GM21737 (cell line): ENCODE measurements at regions not wholly inside any gene's neighbourhood (a gene's known extent, or its start where the extent isn't known, plus 50 kb on each side); places are given as distances from the start of the nearest gene placed in this dataset.

Source experiments
- ATAC-seq: cut with Tn5 transposase; IDR thresholded peaks from one replicate; pipeline ENCODE4 v1.9.1; 2021; ENCODE audit warnings: mild to moderate bottlenecking, moderate library complexity; ENCODE audit not compliant: unreplicated experiment

DNA sequence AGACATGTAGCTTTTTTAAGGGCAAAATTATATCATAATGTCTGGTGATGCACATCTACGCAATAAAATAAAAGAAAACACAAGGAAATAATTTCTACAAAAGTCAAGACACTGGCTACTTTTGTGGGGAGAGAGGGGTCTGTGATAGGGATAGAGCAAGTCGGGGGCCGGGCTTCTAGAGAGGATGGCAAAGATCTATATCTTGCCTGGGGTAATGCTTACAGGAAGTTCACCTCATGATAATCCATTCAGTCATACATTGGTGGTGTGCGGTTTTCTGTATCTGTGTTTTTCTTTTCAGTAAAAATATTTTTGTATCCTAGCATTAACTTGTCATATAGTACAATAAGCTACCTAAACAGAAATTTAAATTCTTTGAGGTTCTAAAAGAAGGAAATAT lies 178.8 kb downstream of the ARRDC4 start:
- ATAC-seq: no peak

DNA sequence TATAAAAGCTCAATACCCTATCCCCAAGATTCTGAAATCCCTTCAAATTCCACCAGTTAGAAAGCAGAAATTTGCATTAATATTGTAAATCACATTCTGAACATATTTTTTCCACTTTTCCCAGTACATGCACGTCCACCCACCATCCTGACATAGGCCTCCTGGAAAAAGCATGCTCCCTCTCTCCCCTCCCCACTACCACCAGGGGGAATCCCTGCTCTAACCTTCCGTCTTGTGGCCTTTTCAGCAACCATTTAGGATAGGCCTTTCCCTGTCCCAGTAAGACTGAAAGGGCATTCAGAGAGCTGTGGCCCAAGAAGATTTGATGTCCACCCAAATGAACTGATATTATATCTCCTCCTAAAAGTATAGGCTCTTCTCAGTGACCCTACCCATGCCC lies 182.1 kb downstream of the ARRDC4 start:
- no peak for ATAC-seq

DNA sequence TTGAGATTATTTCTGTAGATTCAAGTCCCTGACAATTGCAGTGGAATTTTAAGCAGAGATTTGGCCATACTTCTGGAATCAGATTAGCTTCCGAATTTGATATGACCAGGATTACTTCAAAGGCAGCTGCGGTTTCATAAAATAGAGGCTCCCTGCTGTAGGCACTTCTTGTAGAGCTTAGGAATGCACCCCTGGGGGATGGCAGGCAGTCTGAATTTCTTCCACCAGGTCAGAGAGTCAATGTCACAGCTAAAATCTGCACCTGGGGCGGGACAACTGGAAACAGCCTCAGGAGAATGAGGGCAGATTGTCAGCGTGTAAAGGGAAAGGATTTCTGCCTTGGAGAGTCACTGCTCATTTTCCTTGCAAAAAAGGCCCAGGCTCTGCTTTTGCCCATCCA lies 182.6 kb downstream of the ARRDC4 start:
- ATAC-seq: no peak

DNA sequence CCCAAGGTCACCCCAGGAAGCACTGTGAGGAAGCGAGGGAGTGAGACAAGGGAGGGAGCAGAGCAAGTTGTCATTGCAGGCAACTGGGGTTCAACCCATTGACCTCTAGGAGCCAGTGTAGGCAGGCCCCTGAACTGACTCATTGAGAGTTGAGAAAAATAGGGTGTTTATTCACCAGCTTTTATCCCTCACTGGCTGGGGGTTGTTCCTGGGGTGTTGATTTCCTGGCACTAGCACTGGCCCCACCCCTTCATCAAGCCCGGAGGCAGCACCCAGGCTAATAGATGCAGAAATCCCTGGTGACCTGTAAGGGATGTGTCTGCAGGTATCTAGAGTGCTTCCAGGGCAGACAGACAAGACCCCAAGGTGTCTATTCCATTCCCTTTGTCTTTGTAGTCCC lies 183.9 kb downstream of the ARRDC4 start:
- no peak for ATAC-seq

DNA sequence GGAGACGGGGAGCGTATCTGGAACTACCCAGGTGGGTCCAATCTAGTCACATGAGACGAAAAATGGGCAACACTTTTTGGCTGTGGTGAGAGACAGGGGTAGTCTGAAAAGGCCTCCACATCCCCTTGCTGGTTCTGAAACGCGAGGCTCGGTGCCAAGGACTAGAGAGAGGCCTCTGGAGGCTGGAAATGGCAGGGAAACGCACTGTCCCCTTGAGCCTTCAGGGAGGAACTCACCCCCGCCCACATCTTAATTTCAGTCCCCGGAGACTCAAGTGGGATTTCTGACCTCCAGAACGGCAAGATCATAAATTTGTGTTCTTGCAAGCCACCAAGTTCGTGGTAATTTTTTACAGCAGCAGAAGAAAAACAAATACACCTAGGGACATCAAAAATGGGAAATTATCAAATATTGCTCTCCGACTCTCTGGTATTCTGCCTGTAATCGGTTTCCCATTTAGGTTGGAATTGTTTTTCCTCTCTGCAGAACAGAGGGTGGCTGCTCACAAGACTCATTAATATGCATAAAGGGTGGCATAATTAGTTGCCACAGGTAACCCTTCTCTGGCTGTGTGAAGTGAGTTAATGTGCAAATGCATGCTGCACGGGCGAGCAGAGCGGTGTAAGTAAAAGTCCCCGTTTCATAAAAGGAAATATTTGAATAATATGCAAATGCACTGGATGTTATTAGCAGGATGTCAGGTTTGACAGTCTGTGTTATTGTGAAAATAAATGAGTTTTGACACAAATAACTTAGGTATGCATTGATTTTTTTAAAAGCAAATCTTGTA lies 185.7 kb downstream of the ARRDC4 start:
- no peak for ATAC-seq

DNA sequence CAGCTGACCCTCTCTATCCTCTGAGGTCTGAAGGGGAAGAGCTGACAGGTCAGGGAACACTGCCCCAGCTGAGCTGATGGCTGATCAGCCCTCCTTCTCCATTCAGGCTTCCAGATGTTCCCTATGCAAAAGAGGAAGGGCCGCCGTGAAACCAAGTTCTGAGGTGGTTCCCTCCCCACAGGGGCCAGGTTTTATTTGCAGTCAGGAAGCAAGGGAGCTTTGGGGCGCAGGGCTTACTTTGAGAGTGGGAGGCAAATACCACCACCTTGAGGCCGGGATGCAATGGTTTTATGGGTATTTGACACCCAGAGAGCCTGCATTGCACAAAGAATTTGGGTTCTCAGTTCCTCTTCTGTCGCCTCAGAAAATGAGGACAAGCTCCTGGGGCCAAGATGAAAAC lies 186.9 kb downstream of the ARRDC4 start:
- no peak for ATAC-seq

DNA sequence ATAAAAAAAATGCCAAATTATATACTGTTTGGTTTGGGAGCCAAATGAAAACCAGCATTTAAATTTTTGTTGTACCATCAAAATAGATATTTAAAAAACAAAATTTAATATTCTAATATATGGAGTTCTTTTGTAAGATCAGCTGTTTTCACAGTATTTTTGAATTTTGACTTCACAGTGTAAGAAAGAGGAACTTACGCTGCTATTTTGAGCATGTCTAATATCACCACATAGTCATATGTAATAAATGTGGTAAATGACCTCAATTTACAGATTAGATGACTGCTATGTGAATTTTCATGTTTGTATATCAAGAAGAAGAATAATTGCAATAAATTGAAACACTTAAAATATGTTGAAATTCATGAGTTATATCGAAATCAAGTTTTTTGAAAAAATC lies 189.6 kb downstream of the ARRDC4 start:
- ATAC-seq: no peak

DNA sequence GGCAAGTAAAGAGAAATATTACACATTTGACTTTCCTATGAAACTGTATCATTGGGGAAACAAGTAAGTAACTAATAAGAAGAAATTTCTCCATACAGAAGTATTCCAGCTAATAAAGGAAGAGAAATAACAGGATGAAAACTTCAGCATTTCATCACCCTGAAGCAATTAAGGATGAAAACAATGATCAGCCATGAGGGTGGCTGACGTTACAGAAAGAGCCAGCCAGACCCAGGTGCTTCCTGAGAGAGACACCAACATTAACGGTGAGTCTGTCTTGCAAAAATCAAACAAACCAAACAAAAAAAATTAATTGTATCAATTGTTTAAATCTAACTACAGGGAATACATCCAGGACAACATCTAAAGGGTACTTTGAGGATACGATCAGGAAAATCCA lies 190.0 kb downstream of the ARRDC4 start:
- ATAC-seq: no peak

DNA sequence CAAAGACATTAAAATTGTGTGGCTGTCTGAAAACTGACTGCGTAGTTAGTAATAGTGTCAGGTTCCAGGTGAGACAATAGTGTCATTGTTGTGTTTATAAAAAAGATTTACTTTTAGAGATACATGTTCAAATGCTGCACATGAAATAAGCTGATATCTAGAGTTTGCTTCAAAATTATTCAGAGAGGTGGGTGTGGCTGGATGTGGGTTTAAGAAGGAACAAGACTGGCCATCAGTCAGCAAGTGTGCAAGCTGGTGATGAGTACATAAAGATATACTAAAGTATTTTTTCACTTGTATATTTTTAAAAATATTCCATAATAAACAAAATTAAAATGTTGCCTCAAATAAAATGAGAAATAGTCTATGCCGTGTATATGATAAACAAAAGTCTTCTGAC lies 190.6 kb downstream of the ARRDC4 start:
- no peak for ATAC-seq

DNA sequence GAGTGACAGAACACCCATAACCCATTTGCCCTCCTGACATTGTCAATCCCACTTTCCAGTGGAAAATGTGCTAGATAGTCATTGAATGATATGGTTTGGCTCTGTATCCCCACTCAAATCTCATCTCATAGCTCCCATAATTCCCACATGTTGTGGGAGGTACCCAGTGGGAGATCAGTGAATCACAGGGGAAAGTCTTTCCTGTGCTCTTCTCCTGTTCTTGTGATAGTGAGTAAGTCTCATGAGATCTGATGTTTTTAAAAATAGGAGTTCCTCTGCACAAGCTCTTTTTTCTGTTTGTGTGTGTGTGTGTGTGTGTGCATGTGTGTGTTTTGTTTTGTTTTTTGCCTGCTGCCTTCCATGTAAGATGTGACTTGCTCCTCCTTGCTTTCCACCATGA lies 191.7 kb downstream of the ARRDC4 start:
- ATAC-seq: no peak

DNA sequence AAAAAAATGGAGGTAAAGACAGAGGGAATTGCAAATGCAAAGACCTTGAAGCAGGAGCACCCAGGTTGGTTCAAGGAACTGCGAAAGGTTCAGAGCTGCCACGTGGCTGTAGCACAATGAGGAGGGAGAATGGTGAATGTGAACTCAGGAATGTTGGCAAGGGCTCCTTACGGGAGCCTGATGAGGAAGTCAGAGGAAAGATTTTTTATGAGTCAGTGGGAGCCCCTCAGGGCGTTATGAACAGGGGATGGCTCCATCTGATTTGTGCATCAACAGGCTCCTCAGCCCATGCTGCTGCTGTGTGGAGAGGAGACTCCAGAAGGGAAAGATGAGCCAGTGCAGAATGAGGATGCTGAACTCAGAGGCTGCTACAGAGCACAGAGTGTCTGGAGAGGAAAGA lies 194.4 kb downstream of the ARRDC4 start:
- ATAC-seq: no peak

DNA sequence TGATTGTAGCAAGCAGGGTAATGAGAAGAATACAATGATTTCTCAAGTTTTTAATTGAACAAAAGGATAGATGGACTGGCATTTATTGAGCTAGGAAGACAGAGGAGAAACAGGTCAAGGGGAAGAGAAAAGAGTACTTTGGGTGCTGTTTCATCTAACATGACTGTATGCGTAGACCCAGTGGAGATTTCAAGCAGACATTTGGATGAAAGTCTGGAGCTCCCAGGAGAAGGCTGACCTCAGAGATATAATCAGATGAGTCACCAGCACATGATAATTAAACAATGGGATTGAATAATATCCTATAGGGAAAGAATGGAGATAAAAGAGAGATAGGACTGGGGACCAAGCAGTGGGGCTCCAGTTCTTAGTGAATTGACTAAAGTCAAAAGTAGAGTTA lies 194.9 kb downstream of the ARRDC4 start:
- no peak for ATAC-seq

DNA sequence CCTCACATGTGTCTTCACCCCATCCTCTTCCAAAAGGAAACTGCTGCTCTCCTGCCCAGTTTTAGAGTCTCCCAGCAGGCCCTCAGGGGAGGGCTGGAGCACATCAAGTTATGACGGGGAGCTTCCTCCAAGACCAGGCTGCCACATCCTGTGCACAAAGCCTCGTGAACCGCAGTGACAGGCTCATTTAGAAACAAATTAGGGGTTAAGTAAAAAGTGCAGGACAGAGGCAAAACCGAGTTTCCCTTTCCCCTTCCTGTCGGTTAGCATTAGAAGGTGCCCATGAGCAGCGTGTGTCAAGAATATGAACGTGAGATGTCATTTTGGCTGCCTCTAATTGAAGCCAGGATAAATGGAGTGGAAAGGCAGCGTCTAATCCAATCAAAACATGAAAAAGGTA lies 199.7 kb downstream of the ARRDC4 start:
- peak; percentile 93 for ATAC-seq

DNA sequence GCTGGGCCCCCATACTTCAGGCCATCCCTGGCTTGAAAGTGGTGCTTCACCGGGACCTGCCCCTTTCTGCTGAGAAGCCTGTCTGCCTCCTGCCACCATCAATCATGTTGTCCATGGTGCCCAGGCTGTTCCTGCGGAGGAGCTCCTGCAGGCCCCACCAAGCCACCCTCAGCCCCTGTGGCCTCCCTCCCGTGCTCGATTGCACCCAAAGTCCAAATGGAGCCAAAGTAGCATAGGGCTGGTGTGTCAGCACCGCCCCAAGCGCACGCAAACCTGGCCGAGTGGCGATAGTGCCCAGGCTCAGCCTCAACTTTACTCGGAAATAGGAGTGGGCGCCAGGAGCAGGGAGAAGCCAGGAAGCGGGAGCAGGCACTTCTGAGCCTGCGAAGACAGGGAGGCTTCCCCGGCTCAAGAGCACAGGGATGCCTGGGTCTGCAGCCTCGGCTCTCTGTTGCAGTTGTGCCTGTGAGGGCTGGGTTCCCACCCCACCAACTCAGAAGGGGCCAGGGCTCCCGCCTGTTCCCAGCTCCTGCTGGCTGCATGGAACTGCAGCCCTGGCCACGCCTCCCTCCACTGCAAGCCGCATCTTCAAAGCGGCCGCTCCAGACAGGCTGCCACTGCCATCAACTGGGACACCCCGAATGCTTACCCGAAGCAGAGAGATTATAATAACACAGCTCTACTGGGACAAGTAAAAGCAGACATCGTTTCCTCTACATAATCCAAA lies 203.0 kb downstream of the ARRDC4 start:
- no peak for ATAC-seq

DNA sequence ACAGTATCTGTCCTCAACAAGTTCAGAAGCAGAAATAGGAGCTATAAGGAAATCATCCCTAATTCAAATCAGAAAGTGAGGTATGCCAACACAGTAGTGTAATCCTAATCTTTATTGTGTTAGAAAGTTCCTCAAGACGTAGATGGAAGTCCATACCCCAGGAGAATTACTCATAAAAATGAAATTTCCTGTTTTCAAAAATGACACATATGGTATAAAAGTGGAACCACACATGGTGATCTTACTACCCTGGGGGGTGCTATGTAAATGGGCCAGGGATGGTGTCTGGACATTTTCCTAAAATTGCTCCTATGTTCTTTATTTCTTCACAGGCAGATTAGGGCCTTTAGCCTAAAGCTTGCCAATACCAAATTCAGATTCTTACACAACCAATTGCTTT lies 204.1 kb downstream of the ARRDC4 start:
- ATAC-seq: no peak

DNA sequence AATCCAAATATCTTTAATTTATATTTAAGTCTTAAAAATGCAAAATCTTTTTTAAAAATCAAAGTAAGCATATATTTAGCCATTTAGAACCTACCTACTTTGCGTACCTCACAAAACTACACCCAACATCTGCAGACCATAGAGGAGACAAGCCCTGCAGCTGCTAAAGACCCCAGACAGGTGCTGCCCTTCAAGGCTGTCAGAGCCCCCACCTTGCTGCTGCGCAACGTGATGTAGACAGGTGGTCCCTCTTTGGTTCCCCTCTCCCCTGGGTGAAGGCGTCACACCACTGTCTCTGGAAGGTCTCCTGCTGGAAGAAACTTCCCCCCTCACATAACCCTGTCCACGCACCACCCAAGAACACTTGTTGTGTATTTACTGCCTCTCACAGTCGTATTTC lies 204.5 kb downstream of the ARRDC4 start:
- ATAC-seq: no peak

DNA sequence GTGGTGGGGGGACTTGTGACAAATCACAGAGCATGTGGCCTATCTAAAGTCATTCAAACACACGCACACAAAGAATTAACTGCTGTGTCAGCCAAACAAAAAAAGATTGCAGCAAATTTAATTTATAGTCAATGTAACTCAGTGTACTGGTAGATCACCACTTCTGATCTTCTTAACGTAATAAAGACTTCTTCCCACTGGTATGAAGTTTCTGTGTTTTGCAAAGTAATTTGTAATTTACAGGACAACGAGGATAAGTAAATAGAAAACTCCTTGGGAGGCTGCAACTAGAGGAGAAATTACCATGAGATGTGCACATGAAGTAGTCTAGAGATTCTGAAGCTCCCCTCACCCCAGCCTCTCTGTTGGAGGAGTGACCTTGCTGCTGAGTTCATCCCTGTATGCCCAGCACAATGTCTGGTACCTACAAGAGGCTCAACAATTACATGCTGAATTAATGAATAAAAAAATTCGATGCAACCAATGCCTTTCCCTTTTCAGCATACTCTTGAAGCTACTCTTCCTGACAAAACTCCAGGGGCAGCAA lies 207.3 kb downstream of the ARRDC4 start:
- no peak for ATAC-seq

DNA sequence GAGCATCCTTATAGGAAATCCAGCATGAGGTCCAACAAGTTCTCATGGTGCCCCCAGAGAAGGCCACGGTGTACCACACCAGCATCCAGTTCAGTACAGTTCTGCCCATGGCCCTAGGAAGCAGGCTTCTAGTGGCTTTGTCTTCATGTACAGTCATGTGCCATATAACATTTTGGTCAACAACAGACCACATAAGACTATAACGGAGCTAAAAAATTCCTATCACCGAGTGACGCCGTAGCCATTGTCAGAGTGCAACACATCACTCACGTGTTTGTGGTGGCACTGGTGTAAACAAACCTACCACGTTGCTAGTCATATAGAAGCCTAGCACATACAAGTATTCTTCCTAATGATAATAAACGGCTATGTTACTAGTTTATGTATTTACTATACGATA lies 209.0 kb downstream of the ARRDC4 start:
- ATAC-seq: no peak

DNA sequence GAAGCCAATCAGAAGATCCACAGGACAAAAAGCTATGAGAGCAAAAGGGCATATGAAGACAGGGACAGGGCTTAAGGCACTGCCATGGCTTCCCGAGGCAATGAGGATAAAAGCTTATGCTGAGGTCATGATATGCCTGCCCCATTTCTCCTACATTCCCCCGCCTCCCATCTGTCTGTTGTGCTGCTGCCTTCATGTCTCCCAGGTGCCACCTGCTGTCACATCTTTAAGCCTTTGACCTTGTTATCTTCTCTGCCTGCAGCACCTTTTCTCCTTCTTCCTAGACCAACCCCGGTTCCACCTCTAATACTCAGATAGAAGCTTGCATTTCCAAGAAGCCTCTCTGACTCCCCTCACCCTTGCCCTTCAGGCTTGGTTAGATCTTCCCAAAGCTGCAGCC lies 213.8 kb downstream of the ARRDC4 start:
- no peak for ATAC-seq

DNA sequence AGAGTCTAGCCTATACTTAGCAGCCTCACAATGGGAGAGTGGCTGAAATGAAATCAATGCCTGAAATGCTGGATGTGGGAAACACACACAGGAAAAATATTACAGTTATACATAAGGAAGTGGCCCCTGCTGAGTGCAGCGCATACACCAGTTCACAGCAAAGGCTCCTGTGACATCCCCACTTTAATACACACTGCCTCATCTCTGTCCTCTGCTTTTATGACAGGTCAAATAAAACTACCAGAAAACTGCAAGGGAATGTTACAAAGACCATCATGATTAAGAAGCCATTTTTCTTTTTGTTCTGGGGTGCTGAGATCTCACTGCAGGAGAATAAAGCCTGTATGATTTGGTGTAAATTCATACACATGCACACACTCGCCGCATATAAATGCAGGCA lies 214.3 kb downstream of the ARRDC4 start:
- no peak for ATAC-seq

DNA sequence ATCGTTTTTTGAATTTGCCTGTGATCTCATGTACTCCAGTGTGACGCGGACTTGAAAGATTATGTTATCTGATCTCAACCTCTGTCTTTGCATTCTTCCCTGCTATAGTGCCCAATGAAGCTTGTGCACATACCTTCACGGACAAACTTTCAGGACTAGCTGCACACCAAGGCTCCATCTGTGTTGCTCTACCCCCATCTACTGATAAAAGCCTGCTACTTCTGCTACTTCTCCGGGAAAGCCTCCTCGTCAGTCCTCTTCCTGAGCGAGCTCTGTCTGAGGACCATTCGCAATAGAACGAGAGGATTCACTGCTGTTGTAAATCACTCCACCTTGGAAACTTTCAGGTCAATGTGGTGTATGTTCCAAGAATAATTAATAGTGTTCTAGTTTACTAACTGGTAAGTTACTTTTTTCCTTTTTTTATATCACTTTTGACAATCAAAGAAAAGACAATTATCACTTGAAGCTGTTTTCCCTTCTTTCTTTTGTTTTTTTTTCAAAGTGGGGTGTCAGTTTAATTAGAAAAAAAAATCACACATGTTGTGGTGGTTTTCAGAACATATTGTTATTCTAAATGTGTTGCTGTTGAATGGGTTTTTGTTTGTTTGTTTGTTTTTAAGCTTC lies 217.6 kb downstream of the ARRDC4 start:
- ATAC-seq: no peak

DNA sequence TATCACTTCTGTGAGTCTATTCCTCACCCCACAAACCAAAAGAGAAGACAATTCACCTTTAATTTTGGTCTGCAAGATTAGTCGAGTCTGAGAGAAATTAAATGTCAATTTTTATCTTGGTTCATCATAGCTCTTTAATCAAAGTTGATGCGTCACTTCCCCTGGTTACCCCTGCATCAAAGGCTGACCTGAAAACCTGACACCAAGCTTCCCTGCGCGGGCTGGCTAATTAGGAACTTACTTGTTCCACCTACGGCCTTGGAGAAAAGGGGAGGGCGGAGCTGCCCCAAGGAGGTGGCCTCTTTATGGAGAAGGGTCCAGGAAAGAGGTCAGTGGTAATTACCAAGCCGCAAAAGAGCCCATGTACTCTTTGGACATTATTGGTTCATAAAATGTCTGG lies 218.4 kb downstream of the ARRDC4 start:
- no peak for ATAC-seq
